ENCODE measurements at regions not wholly inside any gene's neighbourhood (a gene's known extent, or its start where the extent isn't known, plus 50 kb on each side); places are given as distances from the start of the nearest gene placed in this dataset.

- Histone ChIP-seq H3K9me3 (ENCODE audit: control insufficient read depth in 1 of 2, low read length in 2 of 2) (no peaks in the 10 kb centered on the region), H3K27me3 (ENCODE audit: low read depth, low read length) (no peaks in the 10 kb centered on the region), H3K27ac (ENCODE audit: low read length) (no peak overlapping the region), H3K4me1 (ENCODE audit: control insufficient read depth in 1 of 2, insufficient read depth in 2 of 2, low read length in 2 of 2) (no peaks in the 10 kb centered on the region), H3K4me3 (ENCODE audit: low read depth in 1 of 2, low read length in 2 of 2) (no peak overlapping the region), H3K36me3 (ENCODE audit: control insufficient read depth in 1 of 2, insufficient read depth in 2 of 2, low read length in 2 of 2) (no peaks in the 10 kb centered on the region)
Observed at GRCh38 chr3:177976241-177976640, 560.0 kb upstream of the KCNMB2 start.

GRCh38 chr3:177976866-177977265 lies 559.4 kb upstream of the KCNMB2 start:
- Histone ChIP-seq H3K27me3 (ENCODE audit: low read depth, low read length) (no peaks in the 10 kb centered on the region), H3K27ac (ENCODE audit: low read length) (no peak overlapping the region), H3K4me1 (ENCODE audit: control insufficient read depth in 1 of 2, insufficient read depth in 2 of 2, low read length in 2 of 2) (no peaks in the 10 kb centered on the region), H3K36me3 (ENCODE audit: control insufficient read depth in 1 of 2, insufficient read depth in 2 of 2, low read length in 2 of 2) (no peaks in the 10 kb centered on the region), H3K9me3 (ENCODE audit: control insufficient read depth in 1 of 2, low read length in 2 of 2) (no peaks in the 10 kb centered on the region), H3K4me3 (ENCODE audit: low read depth in 1 of 2, low read length in 2 of 2) (no peak overlapping the region)

- Histone ChIP-seq H3K27me3 (ENCODE audit: low read depth, low read length) (no peaks in the 10 kb centered on the region), H3K9me3 (ENCODE audit: control insufficient read depth in 1 of 2, low read length in 2 of 2) (no peaks in the 10 kb centered on the region), H3K4me1 (ENCODE audit: control insufficient read depth in 1 of 2, insufficient read depth in 2 of 2, low read length in 2 of 2) (no peaks in the 10 kb centered on the region), H3K4me3 (ENCODE audit: low read depth in 1 of 2, low read length in 2 of 2) (no peak overlapping the region), H3K36me3 (ENCODE audit: control insufficient read depth in 1 of 2, insufficient read depth in 2 of 2, low read length in 2 of 2) (no peaks in the 10 kb centered on the region), H3K27ac (ENCODE audit: low read length) (no peak overlapping the region)
Observed at GRCh38 chr3:177977381-177978158, 558.7 kb upstream of the KCNMB2 start.

GRCh38 chr3:177978946-177979345 lies 557.3 kb upstream of the KCNMB2 start:
- H3K27me3 ChIP-seq (ENCODE audit: low read depth, low read length), result no peaks in the 10 kb centered on the region
- H3K4me3 ChIP-seq (ENCODE audit: low read depth in 1 of 2, low read length in 2 of 2), result no peak overlapping the region
- H3K9me3 ChIP-seq (ENCODE audit: control insufficient read depth in 1 of 2, low read length in 2 of 2), result no peaks in the 10 kb centered on the region
- H3K36me3 ChIP-seq (ENCODE audit: control insufficient read depth in 1 of 2, insufficient read depth in 2 of 2, low read length in 2 of 2), result no peaks in the 10 kb centered on the region
- H3K27ac ChIP-seq (ENCODE audit: low read length), result no peak overlapping the region
- no peaks in the 10 kb centered on the region for H3K4me1 ChIP-seq (ENCODE audit: control insufficient read depth in 1 of 2, insufficient read depth in 2 of 2, low read length in 2 of 2)

GRCh38 chr3:177979703-177980102 lies 556.5 kb upstream of the KCNMB2 start:
- Histone ChIP-seq H3K27ac (ENCODE audit: low read length) (no peak overlapping the region), H3K27me3 (ENCODE audit: low read depth, low read length) (no peaks in the 10 kb centered on the region), H3K9me3 (ENCODE audit: control insufficient read depth in 1 of 2, low read length in 2 of 2) (no peaks in the 10 kb centered on the region), H3K36me3 (ENCODE audit: control insufficient read depth in 1 of 2, insufficient read depth in 2 of 2, low read length in 2 of 2) (no peaks in the 10 kb centered on the region), H3K4me3 (ENCODE audit: low read depth in 1 of 2, low read length in 2 of 2) (no peak overlapping the region), H3K4me1 (ENCODE audit: control insufficient read depth in 1 of 2, insufficient read depth in 2 of 2, low read length in 2 of 2) (no peaks in the 10 kb centered on the region)

GRCh38 chr3:177981576-177981975 lies 554.7 kb upstream of the KCNMB2 start:
- Histone ChIP-seq H3K27ac (ENCODE audit: low read length) (no peak overlapping the region), H3K4me1 (ENCODE audit: control insufficient read depth in 1 of 2, insufficient read depth in 2 of 2, low read length in 2 of 2) (no peaks in the 10 kb centered on the region), H3K4me3 (ENCODE audit: low read depth in 1 of 2, low read length in 2 of 2) (no peak overlapping the region), H3K9me3 (ENCODE audit: control insufficient read depth in 1 of 2, low read length in 2 of 2) (no peaks in the 10 kb centered on the region), H3K27me3 (ENCODE audit: low read depth, low read length) (no peaks in the 10 kb centered on the region), H3K36me3 (ENCODE audit: control insufficient read depth in 1 of 2, insufficient read depth in 2 of 2, low read length in 2 of 2) (no peaks in the 10 kb centered on the region)

GRCh38 chr3:177982034-177982433 lies 554.2 kb upstream of the KCNMB2 start:
- Histone ChIP-seq H3K4me1 (ENCODE audit: control insufficient read depth in 1 of 2, insufficient read depth in 2 of 2, low read length in 2 of 2) (no peaks in the 10 kb centered on the region), H3K4me3 (ENCODE audit: low read depth in 1 of 2, low read length in 2 of 2) (no peak overlapping the region), H3K36me3 (ENCODE audit: control insufficient read depth in 1 of 2, insufficient read depth in 2 of 2, low read length in 2 of 2) (no peaks in the 10 kb centered on the region), H3K9me3 (ENCODE audit: control insufficient read depth in 1 of 2, low read length in 2 of 2) (no peaks in the 10 kb centered on the region), H3K27me3 (ENCODE audit: low read depth, low read length) (no peaks in the 10 kb centered on the region), H3K27ac (ENCODE audit: low read length) (no peak overlapping the region)

- no peaks in the 10 kb centered on the region for H3K4me1 ChIP-seq (ENCODE audit: control insufficient read depth in 1 of 2, insufficient read depth in 2 of 2, low read length in 2 of 2)
- no peaks in the 10 kb centered on the region for H3K9me3 ChIP-seq (ENCODE audit: control insufficient read depth in 1 of 2, low read length in 2 of 2)
- H3K4me3 ChIP-seq (ENCODE audit: low read depth in 1 of 2, low read length in 2 of 2), result no peak overlapping the region
- H3K27me3 ChIP-seq (ENCODE audit: low read depth, low read length), result no peaks in the 10 kb centered on the region
- H3K36me3 ChIP-seq (ENCODE audit: control insufficient read depth in 1 of 2, insufficient read depth in 2 of 2, low read length in 2 of 2), result no peaks in the 10 kb centered on the region
- no peak overlapping the region for H3K27ac ChIP-seq (ENCODE audit: low read length)
Observed at GRCh38 chr3:177983320-177983719, 552.9 kb upstream of the KCNMB2 start.

- Histone ChIP-seq H3K27me3 (ENCODE audit: low read depth, low read length) (no peaks in the 10 kb centered on the region), H3K4me1 (ENCODE audit: control insufficient read depth in 1 of 2, insufficient read depth in 2 of 2, low read length in 2 of 2) (no peaks in the 10 kb centered on the region), H3K9me3 (ENCODE audit: control insufficient read depth in 1 of 2, low read length in 2 of 2) (no peaks in the 10 kb centered on the region), H3K27ac (ENCODE audit: low read length) (no peak overlapping the region), H3K36me3 (ENCODE audit: control insufficient read depth in 1 of 2, insufficient read depth in 2 of 2, low read length in 2 of 2) (no peaks in the 10 kb centered on the region), H3K4me3 (ENCODE audit: low read depth in 1 of 2, low read length in 2 of 2) (no peak overlapping the region)
Observed at GRCh38 chr3:177992993-177993970, 543.0 kb upstream of the KCNMB2 start.

GRCh38 chr3:177994976-177995375 lies 541.3 kb upstream of the KCNMB2 start:
- Histone ChIP-seq H3K27ac (ENCODE audit: low read length) (no peak overlapping the region), H3K4me1 (ENCODE audit: control insufficient read depth in 1 of 2, insufficient read depth in 2 of 2, low read length in 2 of 2) (no peaks in the 10 kb centered on the region), H3K4me3 (ENCODE audit: low read depth in 1 of 2, low read length in 2 of 2) (no peak overlapping the region), H3K9me3 (ENCODE audit: control insufficient read depth in 1 of 2, low read length in 2 of 2) (no peaks in the 10 kb centered on the region), H3K36me3 (ENCODE audit: control insufficient read depth in 1 of 2, insufficient read depth in 2 of 2, low read length in 2 of 2) (no peaks in the 10 kb centered on the region), H3K27me3 (ENCODE audit: low read depth, low read length) (no peaks in the 10 kb centered on the region)

GRCh38 chr3:177995381-177996085 lies 540.7 kb upstream of the KCNMB2 start:
- Histone ChIP-seq H3K27me3 (ENCODE audit: low read depth, low read length) (no peaks in the 10 kb centered on the region), H3K27ac (ENCODE audit: low read length) (no peak overlapping the region), H3K36me3 (ENCODE audit: control insufficient read depth in 1 of 2, insufficient read depth in 2 of 2, low read length in 2 of 2) (no peaks in the 10 kb centered on the region), H3K9me3 (ENCODE audit: control insufficient read depth in 1 of 2, low read length in 2 of 2) (no peaks in the 10 kb centered on the region), H3K4me3 (ENCODE audit: low read depth in 1 of 2, low read length in 2 of 2) (no peak overlapping the region), H3K4me1 (ENCODE audit: control insufficient read depth in 1 of 2, insufficient read depth in 2 of 2, low read length in 2 of 2) (no peaks in the 10 kb centered on the region)

Measured in muscle layer of duodenum (tissue), 2 donors.